SK-N-SH (cell line): ENCODE measurements at regions not wholly inside any gene's neighbourhood (a gene's known extent, or its start where the extent isn't known, plus 50 kb on each side); places are given as distances from the start of the nearest gene placed in this dataset.
"Not testable (repeated sequence)": the region's sequence is repeated elsewhere in the genome, so short reads cannot be mapped to it uniquely, and the experiment has no call there.

Experiments
- CTCF ChIA-PET: fragments of 300-600, 350-600 bp; formaldehyde crosslinking; extraction: SDS; loops from one replicate; lab custom pipeline; 2021; lab: Yijun Ruan, JAX
- POLR2A ChIA-PET: fragments of 350-600 bp; sonication (Branson Sonifier 250); formaldehyde crosslinking; extraction: SDS; loops from one replicate; lab custom pipeline; 2020; ENCODE audit warnings: antibody characterized with exemption, inconsistent platforms; lab: Yijun Ruan, JAX
- DNase-seq: peaks from one replicate; pipeline ENCODE4 v3.0.0; 2012
- H2AFZ ChIP-seq: fragments of 200-600 bp; sonication (generic); 2 replicates; pipeline ENCODE4 v1.8.1; 2016; ENCODE audit warnings: antibody characterized with exemption, mild to moderate bottlenecking, low read depth
- H3F3A ChIP-seq: fragments of 200-600 bp; sonication (generic); replicated peaks from 2 replicates; pipeline ENCODE3; 2016; ENCODE audit warnings: antibody characterized with exemption, mild to moderate bottlenecking; ENCODE audit not compliant: insufficient read depth
- H3K27ac ChIP-seq, 2 experiments: fragments of 200-500 bp in 1 of 2; fragments of 200-600 bp in 1 of 2; sonication (Bioruptor generic) in 1 of 2; sonication (generic), shearing (Covaris generic) in 1 of 2; 2 replicates each; pipeline versions ENCODE4 v1.5.1 to v1.6.1; 2014 to 2016; ENCODE audit warnings: low read depth in 2 of 2, inconsistent platforms in 1 of 2, low read length in 1 of 2, mild to moderate bottlenecking in 1 of 2, mixed read lengths in 1 of 2
- H3K27me3 ChIP-seq: fragments of 200-600 bp; sonication (generic), shearing (Covaris generic); 2 replicates; pipeline ENCODE4 v1.6.1; 2016; ENCODE audit warnings: mixed run types; ENCODE audit not compliant: insufficient read depth
- H3K36me3 ChIP-seq, 2 experiments: fragments of 200-500 bp in 1 of 2; fragments of 200-600 bp in 1 of 2; sonication (Bioruptor generic) in 1 of 2; sonication (generic) in 1 of 2; replicated peaks in 1 of 2; 2 replicates each; pipeline versions ENCODE3 to v1.5.1; 2014 to 2016; ENCODE audit warnings: low read length in 1 of 2, mild to moderate bottlenecking in 1 of 2; ENCODE audit not compliant: insufficient read depth in 2 of 2, control insufficient read depth in 1 of 2
- H3K4me1 ChIP-seq, 2 experiments: fragments of 200-500 bp in 1 of 2; fragments of 200-600 bp in 1 of 2; sonication (Bioruptor generic) in 1 of 2; sonication (generic), shearing (Covaris generic) in 1 of 2; 2 replicates each; pipeline versions ENCODE4 v1.5.1 to v1.6.1; 2014 to 2016; ENCODE audit warnings: low read depth in 1 of 2, low read length in 1 of 2, mixed run types in 1 of 2; ENCODE audit not compliant: insufficient read depth in 2 of 2, control insufficient read depth in 1 of 2
- H3K4me2 ChIP-seq: fragments of 200-600 bp; sonication (generic), shearing (Covaris generic); 2 replicates; pipeline ENCODE4 v1.6.1; 2017; ENCODE audit warnings: mixed run types
- H3K4me3 ChIP-seq, 2 experiments: fragments of 200-500 bp in 1 of 2; fragments of 200-600 bp in 1 of 2; sonication (Bioruptor generic) in 1 of 2; sonication (generic), shearing (Covaris generic) in 1 of 2; 2 replicates each; pipeline versions ENCODE4 v1.5.1 to v1.8.1; 2014 to 2016; ENCODE audit warnings: low read depth in 2 of 2, inconsistent platforms in 1 of 2, low read length in 1 of 2, mild to moderate bottlenecking in 1 of 2, mixed read lengths in 1 of 2, moderate library complexity in 1 of 2
- H3K79me2 ChIP-seq: fragments of 200-600 bp; sonication (generic); 2 replicates; pipeline ENCODE4 v1.8.1; 2017; ENCODE audit warnings: mild to moderate bottlenecking; ENCODE audit not compliant: insufficient read depth
- H3K9ac ChIP-seq: fragments of 200-600 bp; sonication (generic); 2 replicates; pipeline ENCODE4 v1.6.1; 2017; ENCODE audit warnings: mixed run types
- H3K9me2 ChIP-seq: fragments of 200-600 bp; sonication (generic); 2 replicates; pipeline ENCODE4 v1.6.1; 2017; ENCODE audit warnings: mixed run types
- H3K9me3 ChIP-seq: fragments of 200-600 bp; sonication (generic); 2 replicates; pipeline ENCODE4 v1.6.1; 2017; ENCODE audit warnings: mixed run types, mild to moderate bottlenecking, moderate library complexity
- H4K20me1 ChIP-seq: fragments of 200-600 bp; sonication (generic); 2 replicates; pipeline ENCODE4 v1.6.1; 2017; ENCODE audit warnings: mild to moderate bottlenecking, mixed run types; ENCODE audit not compliant: insufficient read depth
- CHD2 ChIP-seq: fragments of 150-350 bp; IDR thresholded peaks from 2 replicates; pipeline ENCODE4 v1.6.1; 2018; ENCODE audit warnings: low read length; ENCODE audit not compliant: partially characterized antibody
- CTCF ChIP-seq: fragments of 200-600 bp; sonication (generic); IDR thresholded peaks from 2 replicates; pipeline ENCODE4 v1.6.1; 2017; ENCODE audit warnings: antibody characterized with exemption, mild to moderate bottlenecking, moderate library complexity
- ELF1 ChIP-seq: IDR thresholded peaks from 2 replicates; pipeline ENCODE4 v1.4.0; 2012
- EP300 ChIP-seq, 2 experiments: IDR thresholded peaks; 2 replicates each; pipeline versions ENCODE4 v1.4.0 to v1.6.1; 2012; ENCODE audit warnings: borderline replicate concordance in 1 of 2, low read depth in 1 of 2, low read length in 1 of 2
- FOXJ3 ChIP-seq: sonication (generic); formaldehyde crosslinking; IDR thresholded peaks from 2 replicates; pipeline ENCODE4 v1.5.1; 2020; ENCODE audit warnings: mild to moderate bottlenecking, missing genetic modification reagents
- IRF3 ChIP-seq: fragments of 150-350 bp; IDR thresholded peaks from 2 replicates; pipeline ENCODE4 v1.6.1; 2016; ENCODE audit warnings: mild to moderate bottlenecking, low read depth, low read length
- MAX ChIP-seq: IDR thresholded peaks from 2 replicates; pipeline ENCODE4 v1.4.0; 2012; ENCODE audit warnings: low read depth
- MXI1 ChIP-seq: IDR thresholded peaks from 2 replicates; pipeline ENCODE4 v1.6.1; 2012; ENCODE audit warnings: mild to moderate bottlenecking, low read depth, low read length, improper control_type of control experiment
- POLR2AphosphoS5 ChIP-seq: IDR thresholded peaks from 2 replicates; pipeline ENCODE4 v1.6.1; 2012; ENCODE audit warnings: low read depth, low read length
- RAD21 ChIP-seq: IDR thresholded peaks from 2 replicates; pipeline ENCODE4 v1.6.1; 2012; ENCODE audit warnings: mild to moderate bottlenecking, low read length
- RCOR1 ChIP-seq: fragments of 150-350 bp; IDR thresholded peaks from 2 replicates; pipeline ENCODE4 v1.6.1; 2017; ENCODE audit warnings: antibody characterized with exemption, low read length
- RFX5 ChIP-seq: IDR thresholded peaks from 2 replicates; pipeline ENCODE4 v1.6.1; 2012; ENCODE audit warnings: mild to moderate bottlenecking, improper control_type of control experiment, low read length
- RXRA ChIP-seq: IDR thresholded peaks from 2 replicates; pipeline ENCODE4 v1.4.0; 2012; ENCODE audit warnings: low read depth, mild to moderate bottlenecking, borderline replicate concordance
- SIN3A ChIP-seq: IDR thresholded peaks from 2 replicates; pipeline ENCODE4 v1.6.1; 2012; ENCODE audit warnings: low read depth, mild to moderate bottlenecking, low read length, moderate library complexity, borderline replicate concordance
- SMC3 ChIP-seq: IDR thresholded peaks from 2 replicates; pipeline ENCODE4 v1.6.1; 2012; ENCODE audit warnings: low read depth, low read length, improper control_type of control experiment
- TCF12 ChIP-seq: IDR thresholded peaks from 2 replicates; pipeline ENCODE4 v1.4.0; 2012
- USF1 ChIP-seq: IDR thresholded peaks from 2 replicates; pipeline ENCODE4 v1.4.0; 2012; ENCODE audit warnings: low read depth, borderline replicate concordance
- USF2 ChIP-seq: fragments of 150-350 bp; IDR thresholded peaks from 2 replicates; pipeline ENCODE4 v1.6.1; 2017; ENCODE audit warnings: antibody characterized with exemption, low read length, low read depth, borderline replicate concordance
- ZBTB33 ChIP-seq: IDR thresholded peaks from 2 replicates; pipeline ENCODE4 v1.4.0; 2012; ENCODE audit warnings: low read depth, borderline replicate concordance
- WGBS: methylation state at CpG from one replicate; pipeline ENCODE4 v1.1.6; 2017; ENCODE audit warnings: low lambda C conversion rate; 5-methylcytosine and 5-hydroxymethylcytosine counted together

- TF ChIP-seq EP300 (IDR thresholded peaks at IDR 0.05; ENCODE audit: borderline replicate concordance in 1 of 2, low read depth in 1 of 2, low read length in 1 of 2): no peak
- TF ChIP-seq USF2: no peak
- TF ChIP-seq, all 33 proteins: peak for 0
Measured at GRCh38 chr4:162837241-162837640, 329.4 kb downstream of the NAF1 start (continued).

GRCh38 chr4:162836773-162837172 is 329.9 kb downstream of the NAF1 start:
- H3K9ac ChIP-seq: no peak overlapping the region
- H3K27ac ChIP-seq: no peak overlapping the region
- H3K4me2 ChIP-seq: no peak overlapping the region
- H3F3A ChIP-seq: no peaks in the 10 kb centered on the region
- H3K4me3 ChIP-seq: no peak overlapping the region
- no peak for DNase-seq
- no peaks in the 10 kb centered on the region for H3K79me2 ChIP-seq
- ChIA-PET CTCF (no interaction called here), POLR2A (no interaction called here)
- no peaks in the 10 kb centered on the region for H3K4me1 ChIP-seq
- H3K27me3 ChIP-seq: no peaks in the 10 kb centered on the region
- 0 out of 2 replicates have a peak, but pooled peaks cover 3% of the 10 kb centered on the region for H3K9me3 ChIP-seq
- no peaks in the 10 kb centered on the region for H3K9me2 ChIP-seq
- H2AFZ ChIP-seq: no peak overlapping the region
- WGBS: 18% methylated on average over 2 of the region's 2 CpGs
- H3K36me3 ChIP-seq: no peaks in the 10 kb centered on the region
- no peaks in the 10 kb centered on the region for H4K20me1 ChIP-seq
- TF ChIP-seq ZBTB33 (no peak), TCF12 (no peak), RCOR1 (no peak), USF1 (no peak), USF2 (no peak), RXRA (no peak), FOXJ3 (no peak), CTCF (no peak), IRF3 (no peak), ELF1 (no peak), SIN3A (no peak), MXI1 (no peak), CHD2 (no peak), SMC3 (no peak), RAD21 (no peak), RFX5 (no peak), MAX (no peak), POLR2AphosphoS5 (no peak), EP300 (IDR thresholded peaks at IDR 0.05; ENCODE audit: borderline replicate concordance in 1 of 2, low read depth in 1 of 2, low read length in 1 of 2) (no peak)
- TF ChIP-seq, all 33 proteins: peak for 0

GRCh38 chr4:162836258-162836657 is 330.4 kb downstream of the NAF1 start:
- H3K4me3 ChIP-seq, H3K79me2 ChIP-seq, POLR2A ChIA-PET, CTCF ChIA-PET, DNase-seq, H3K4me2 ChIP-seq, H3F3A ChIP-seq, H3K4me1 ChIP-seq, H3K36me3 ChIP-seq, H3K27ac ChIP-seq, H3K9ac ChIP-seq, H4K20me1 ChIP-seq, H2AFZ ChIP-seq, H3K9me3 ChIP-seq, H3K27me3 ChIP-seq, H3K9me2 ChIP-seq: not testable (repeated sequence)
- 28% methylated on average over 5 of the region's 6 CpGs for WGBS
